ENCODE measurements at regions not wholly inside any gene's neighbourhood (a gene's known extent, or its start where the extent isn't known, plus 50 kb on each side); places are given as distances from the start of the nearest gene placed in this dataset.
"Not testable (repeated sequence)": the region's sequence is repeated elsewhere in the genome, so short reads cannot be mapped to it uniquely, and the experiment has no call there.

DNA sequence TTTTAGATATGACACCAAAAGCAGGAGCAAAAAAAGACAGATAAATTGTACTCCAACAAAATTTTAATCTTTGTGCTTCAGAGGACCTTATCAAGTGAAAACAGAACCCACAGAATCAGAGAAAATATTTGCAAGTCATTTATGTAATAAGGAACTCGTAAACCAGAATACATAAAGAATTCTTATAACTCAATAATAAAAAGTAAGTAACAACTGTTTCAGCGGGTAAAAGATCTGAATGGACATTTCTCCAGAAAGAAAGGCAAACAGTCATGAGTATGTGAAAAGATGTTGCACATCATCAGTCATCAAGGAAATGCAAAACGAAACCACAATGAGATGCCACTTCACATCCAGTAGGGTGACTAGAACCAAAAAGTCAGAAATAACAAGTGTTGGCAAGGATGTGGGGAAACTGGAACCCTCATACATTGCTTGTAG lies 167.7 kb upstream of the KCTD7 start:
- no peak overlapping the region for H3K4me3 ChIP-seq
- WGBS = 72% methylated on average over 3 of the region's 3 CpGs
- no peak overlapping the region for H3K27ac ChIP-seq
- no peaks in the 10 kb centered on the region for H3K36me3 ChIP-seq
- no peaks in the 10 kb centered on the region for H3K9me3 ChIP-seq
- TF ChIP-seq CTCF (IDR thresholded peaks at IDR 0.05) = no peak
- TF ChIP-seq POLR2AphosphoS5 (IDR thresholded peaks at IDR 0.05) = no peak
- no peak for TF ChIP-seq POLR2A (IDR thresholded peaks at IDR 0.05)
- no peak for TF ChIP-seq EP300 (IDR thresholded peaks at IDR 0.05)
- H3K4me1 ChIP-seq = no peaks in the 10 kb centered on the region
- no peaks in the 10 kb centered on the region for H3K27me3 ChIP-seq
- no peak for DNase-seq (ENCODE audit: low spot score in 2 of 2)

GRCh38 chr7:66461397-66461796 lies 167.3 kb upstream of the KCTD7 start:
- H3K27ac ChIP-seq; DNase-seq (ENCODE audit: low spot score in 2 of 2); H3K4me1 ChIP-seq; H3K36me3 ChIP-seq; H3K9me3 ChIP-seq; H3K4me3 ChIP-seq; H3K27me3 ChIP-seq: not testable (repeated sequence)
- 95% methylated on average over 4 of the region's 4 CpGs for WGBS

GRCh38 chr7:66462831-66463230 lies 165.8 kb upstream of the KCTD7 start:
- not testable (repeated sequence) for H3K9me3 ChIP-seq; H3K4me1 ChIP-seq; DNase-seq (ENCODE audit: low spot score in 2 of 2); H3K36me3 ChIP-seq; H3K27me3 ChIP-seq; H3K27ac ChIP-seq; H3K4me3 ChIP-seq
- 98% methylated on average over 4 of the region's 4 CpGs for WGBS

GRCh38 chr7:66464059-66464458 lies 164.6 kb upstream of the KCTD7 start:
- Histone ChIP-seq H3K4me3 (no peak overlapping the region), H3K27me3 (no peaks in the 10 kb centered on the region), H3K27ac (no peak overlapping the region), H3K9me3 (no peaks in the 10 kb centered on the region), H3K36me3 (no peaks in the 10 kb centered on the region), H3K4me1 (no peaks in the 10 kb centered on the region)
- DNase-seq (ENCODE audit: low spot score in 2 of 2) = no peak
- 93% methylated on average over 6 of the region's 6 CpGs for WGBS
- TF ChIP-seq EP300 (IDR thresholded peaks at IDR 0.05) (no peak), CTCF (IDR thresholded peaks at IDR 0.05) (no peak), POLR2AphosphoS5 (IDR thresholded peaks at IDR 0.05) (no peak), POLR2A (IDR thresholded peaks at IDR 0.05) (no peak)

DNA sequence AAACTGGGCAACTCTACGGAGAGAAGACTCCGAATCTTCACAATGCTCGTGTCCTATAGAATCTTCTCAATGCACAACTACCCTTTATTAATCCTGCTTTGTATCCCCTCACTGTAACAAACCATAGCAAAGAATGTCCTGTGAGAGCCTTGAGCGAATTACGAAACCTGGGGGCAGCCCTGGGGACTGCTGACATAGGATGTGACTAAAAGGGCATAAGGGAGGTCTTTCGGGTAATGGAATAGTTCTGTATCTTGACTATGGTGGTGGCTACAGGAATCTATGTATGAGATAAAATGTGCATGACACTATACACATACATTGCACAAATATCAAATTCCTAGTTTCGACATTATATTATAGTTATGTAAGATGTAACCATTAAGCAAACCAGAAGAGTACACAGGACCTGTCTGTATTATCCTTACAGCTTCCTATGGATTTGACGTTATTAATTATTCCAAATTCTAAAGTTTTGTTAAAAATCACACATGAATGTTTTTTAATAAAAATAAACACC lies 162.5 kb upstream of the KCTD7 start:
- 98% methylated on average over 8 of the region's 8 CpGs for WGBS
- Histone ChIP-seq H3K4me1 (no peaks in the 10 kb centered on the region), H3K9me3 (no peaks in the 10 kb centered on the region), H3K4me3 (no peak overlapping the region), H3K36me3 (no peaks in the 10 kb centered on the region), H3K27ac (no peak overlapping the region), H3K27me3 (no peaks in the 10 kb centered on the region)
- no peak for DNase-seq (ENCODE audit: low spot score in 2 of 2)
- TF ChIP-seq EP300 (IDR thresholded peaks at IDR 0.05) (no peak), CTCF (IDR thresholded peaks at IDR 0.05) (no peak), POLR2A (IDR thresholded peaks at IDR 0.05) (no peak), POLR2AphosphoS5 (IDR thresholded peaks at IDR 0.05) (no peak)

DNA sequence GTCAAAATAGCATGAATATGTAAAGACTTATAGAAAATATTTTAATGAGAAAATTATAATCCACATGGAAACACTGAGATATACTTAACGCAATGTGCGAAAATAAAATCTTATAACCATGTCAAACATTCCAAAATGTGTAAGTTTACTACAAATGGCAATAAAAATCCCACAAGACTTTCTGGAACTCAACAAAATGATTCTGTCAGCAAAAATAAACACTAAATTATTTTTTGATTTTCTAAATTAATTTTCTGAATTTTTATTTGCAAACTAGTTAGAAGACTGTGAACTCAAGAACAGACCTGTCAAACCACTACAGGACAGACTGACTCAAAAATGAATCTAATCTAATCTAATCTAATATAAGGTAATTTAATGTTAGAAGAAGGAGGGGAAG lies 160.8 kb upstream of the KCTD7 start:
- DNase-seq (ENCODE audit: low spot score in 2 of 2) = no peak
- TF ChIP-seq POLR2A (IDR thresholded peaks at IDR 0.05) (no peak), EP300 (IDR thresholded peaks at IDR 0.05) (no peak), POLR2AphosphoS5 (IDR thresholded peaks at IDR 0.05) (no peak), CTCF (IDR thresholded peaks at IDR 0.05) (no peak)
- H3K27ac ChIP-seq = no peak overlapping the region
- no peaks in the 10 kb centered on the region for H3K9me3 ChIP-seq
- no peaks in the 10 kb centered on the region for H3K27me3 ChIP-seq
- H3K4me3 ChIP-seq = no peak overlapping the region
- 94% methylated on average over 2 of the region's 2 CpGs for WGBS
- no peaks in the 10 kb centered on the region for H3K36me3 ChIP-seq
- no peaks in the 10 kb centered on the region for H3K4me1 ChIP-seq

GRCh38 chr7:66473064-66473463 lies 155.6 kb upstream of the KCTD7 start:
- not testable (repeated sequence) for H3K4me3 ChIP-seq; H3K9me3 ChIP-seq; DNase-seq (ENCODE audit: low spot score in 2 of 2); H3K4me1 ChIP-seq; H3K27ac ChIP-seq; H3K27me3 ChIP-seq
- H3K36me3 ChIP-seq = peaks cover 29% of the 10 kb centered on the region
- WGBS = 84% methylated on average over 3 of the region's 3 CpGs

Measured in suprapubic skin (tissue), 4 donors.